ENCODE measurements at regions not wholly inside any gene's neighbourhood (a gene's known extent, or its start where the extent isn't known, plus 50 kb on each side); places are given as distances from the start of the nearest gene placed in this dataset.

DNA sequence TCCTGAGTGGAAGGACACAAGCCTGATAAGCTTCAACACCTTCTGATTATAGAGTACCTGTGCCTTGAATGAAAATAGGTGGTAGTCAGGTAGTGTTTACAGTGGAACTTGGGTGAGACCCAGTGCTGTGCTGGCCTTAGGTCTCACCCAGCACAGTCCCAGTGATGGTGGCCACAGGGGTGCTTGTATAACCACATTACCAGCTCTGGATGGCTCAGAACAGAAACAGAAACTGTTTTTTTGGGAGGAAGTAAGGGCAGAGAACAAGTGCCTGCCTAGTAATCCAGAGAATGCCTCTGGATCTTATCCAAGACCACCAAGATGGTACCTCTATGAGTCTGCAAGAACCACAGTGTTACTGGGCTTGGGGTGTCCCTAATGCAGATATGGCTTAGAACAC, 171.5 kb upstream of the DIPK2B start:
- no TSS peak for BruUV-seq (replicated peaks)
- ChIA-PET POLR2A (no interaction called here), CTCF (no interaction called here)
- H3K4me3 ChIP-seq (replicated peaks in 1 of 3; ENCODE audit: insufficient read depth in 1 of 3, low read depth in 1 of 3, low read length in 3 of 3): no peak overlapping the region
- no peaks in the 10 kb centered on the region for H4K20me1 ChIP-seq (replicated peaks; ENCODE audit: control insufficient read depth, extremely low read depth, insufficient read depth, low read length)
- no peak for FAIRE-seq
- dilution Hi-C loops (cut with MboI; ENCODE audit: extremely low pct_ligation_motif_present, low sequenced_read_pairs) (no loop called here), intact Hi-C loops (cut with micrococcal nuclease) (no loop called here)
- no peaks in the 10 kb centered on the region for H3K79me2 ChIP-seq (ENCODE audit: control insufficient read depth, insufficient read depth, low read length)
- no peak overlapping the region for H2AFZ ChIP-seq (ENCODE audit: low read depth, low read length)
- DNase-seq (ENCODE audit: low read depth, low spot score): no peak
- TF ChIP-seq, protein P1, sequence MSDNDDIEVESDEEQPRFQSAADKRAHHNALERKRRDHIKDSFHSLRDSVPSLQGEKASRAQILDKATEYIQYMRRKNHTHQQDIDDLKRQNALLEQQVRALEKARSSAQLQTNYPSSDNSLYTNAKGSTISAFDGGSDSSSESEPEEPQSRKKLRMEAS (IDR thresholded peaks at IDR 0.05; ENCODE audit: insufficient read depth, insufficient read length): no peak
- TF ChIP-seq POLR2A (IDR thresholded peaks at IDR 0.05; ENCODE audit: low read depth, low read length) (no peak), POLR2AphosphoS5 (IDR thresholded peaks at IDR 0.05; ENCODE audit: insufficient read depth, low read depth, low read length) (no peak), FOS (IDR thresholded peaks at IDR 0.05; ENCODE audit: borderline replicate concordance, insufficient read depth, low read length) (no peak), GATA2 (IDR thresholded peaks at IDR 0.05; ENCODE audit: insufficient read depth, insufficient read length, low read depth, low read length) (no peak), EZH2 (IDR thresholded peaks at IDR 0.05; ENCODE audit: borderline replicate concordance, low read depth, low read length, severe bottlenecking) (no peak)
- H3K9me1 ChIP-seq (replicated peaks; ENCODE audit: control insufficient read depth, extremely low read depth, insufficient read depth, low read length): no peaks in the 10 kb centered on the region
- H3K9ac ChIP-seq (replicated peaks; ENCODE audit: extremely low read depth, insufficient read depth, low read length): no peak overlapping the region
- H3K4me1 ChIP-seq (ENCODE audit: control insufficient read depth, extremely low read depth, insufficient read depth, low read length): no peaks in the 10 kb centered on the region
- no peaks in the 10 kb centered on the region for H3K9me3 ChIP-seq (replicated peaks; ENCODE audit: control insufficient read depth, insufficient read depth, low read length)
- H3K27me3 ChIP-seq (ENCODE audit: control insufficient read depth in 2 of 2, insufficient read depth in 2 of 2, low read length in 2 of 2): no peaks in the 10 kb centered on the region
- no peak overlapping the region for H3K27ac ChIP-seq (ENCODE audit: insufficient read depth, low read depth, low read length)
- no peak overlapping the region for H3K4me2 ChIP-seq (ENCODE audit: insufficient read depth, low read length)
- H3K36me3 ChIP-seq (ENCODE audit: control insufficient read depth in 2 of 2, extremely low read depth in 1 of 2, insufficient read depth in 2 of 2, low read length in 2 of 2): no peaks in the 10 kb centered on the region

DNA sequence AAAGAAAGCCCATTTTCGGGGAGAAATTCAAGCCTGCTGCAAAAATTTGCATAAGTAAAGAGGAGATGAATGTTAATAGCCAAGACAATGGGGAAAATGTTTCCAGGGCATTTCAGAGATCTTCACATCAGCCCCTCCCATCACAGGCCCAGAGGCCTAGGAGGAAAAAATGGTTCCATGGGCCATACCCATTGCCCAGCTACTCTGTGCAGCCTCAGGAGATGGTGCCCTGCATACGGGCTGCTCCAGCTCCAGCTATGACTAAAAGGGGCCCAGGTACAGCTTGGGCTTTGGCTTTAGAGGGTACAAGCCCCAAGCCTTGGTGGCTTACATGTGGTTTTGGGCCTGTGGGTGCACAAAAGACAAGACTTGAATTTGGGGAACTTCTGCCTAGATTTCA, 168.0 kb upstream of the DIPK2B start:
- H3K9me3 ChIP-seq (replicated peaks; ENCODE audit: control insufficient read depth, insufficient read depth, low read length): no peaks in the 10 kb centered on the region
- no peaks in the 10 kb centered on the region for H3K79me2 ChIP-seq (ENCODE audit: control insufficient read depth, insufficient read depth, low read length)
- no peak overlapping the region for H2AFZ ChIP-seq (ENCODE audit: low read depth, low read length)
- no peaks in the 10 kb centered on the region for H3K36me3 ChIP-seq (ENCODE audit: control insufficient read depth in 2 of 2, extremely low read depth in 1 of 2, insufficient read depth in 2 of 2, low read length in 2 of 2)
- H3K4me3 ChIP-seq (replicated peaks in 1 of 3; ENCODE audit: insufficient read depth in 1 of 3, low read depth in 1 of 3, low read length in 3 of 3): no peak overlapping the region
- intact Hi-C loops (cut with micrococcal nuclease): no loop called here
- no peak overlapping the region for H3K27ac ChIP-seq (ENCODE audit: insufficient read depth, low read depth, low read length)
- dilution Hi-C loops (cut with MboI; ENCODE audit: extremely low pct_ligation_motif_present, low sequenced_read_pairs): no loop called here
- H3K4me1 ChIP-seq (ENCODE audit: control insufficient read depth, extremely low read depth, insufficient read depth, low read length): no peaks in the 10 kb centered on the region
- H3K4me2 ChIP-seq (ENCODE audit: insufficient read depth, low read length): no peak overlapping the region
- no TSS peak for BruUV-seq (replicated peaks)
- DNase-seq (ENCODE audit: low read depth, low spot score) (no peak), FAIRE-seq (no peak)
- ChIA-PET POLR2A (no interaction called here), CTCF (no interaction called here)
- no peak for TF ChIP-seq JUN (IDR thresholded peaks at IDR 0.05; ENCODE audit: borderline replicate concordance, insufficient read depth, insufficient read length, low read depth)
- no peak for TF ChIP-seq EZH2 (IDR thresholded peaks at IDR 0.05; ENCODE audit: borderline replicate concordance, low read depth, low read length, severe bottlenecking)
- TF ChIP-seq, protein P1 (IDR thresholded peaks at IDR 0.05; ENCODE audit: insufficient read depth, insufficient read length): no peak
- no peak for TF ChIP-seq MYC (IDR thresholded peaks at IDR 0.05; ENCODE audit: low read depth, low read length)
- no peak for TF ChIP-seq POLR2A (IDR thresholded peaks at IDR 0.05; ENCODE audit: low read depth, low read length)
- no peak for TF ChIP-seq POLR2AphosphoS5 (IDR thresholded peaks at IDR 0.05; ENCODE audit: insufficient read depth, low read depth, low read length)
- no peak for TF ChIP-seq FOS (IDR thresholded peaks at IDR 0.05; ENCODE audit: borderline replicate concordance, insufficient read depth, low read length)
- TF ChIP-seq GATA2 (IDR thresholded peaks at IDR 0.05; ENCODE audit: insufficient read depth, insufficient read length, low read depth, low read length): no peak
- TF ChIP-seq, protein P2, sequence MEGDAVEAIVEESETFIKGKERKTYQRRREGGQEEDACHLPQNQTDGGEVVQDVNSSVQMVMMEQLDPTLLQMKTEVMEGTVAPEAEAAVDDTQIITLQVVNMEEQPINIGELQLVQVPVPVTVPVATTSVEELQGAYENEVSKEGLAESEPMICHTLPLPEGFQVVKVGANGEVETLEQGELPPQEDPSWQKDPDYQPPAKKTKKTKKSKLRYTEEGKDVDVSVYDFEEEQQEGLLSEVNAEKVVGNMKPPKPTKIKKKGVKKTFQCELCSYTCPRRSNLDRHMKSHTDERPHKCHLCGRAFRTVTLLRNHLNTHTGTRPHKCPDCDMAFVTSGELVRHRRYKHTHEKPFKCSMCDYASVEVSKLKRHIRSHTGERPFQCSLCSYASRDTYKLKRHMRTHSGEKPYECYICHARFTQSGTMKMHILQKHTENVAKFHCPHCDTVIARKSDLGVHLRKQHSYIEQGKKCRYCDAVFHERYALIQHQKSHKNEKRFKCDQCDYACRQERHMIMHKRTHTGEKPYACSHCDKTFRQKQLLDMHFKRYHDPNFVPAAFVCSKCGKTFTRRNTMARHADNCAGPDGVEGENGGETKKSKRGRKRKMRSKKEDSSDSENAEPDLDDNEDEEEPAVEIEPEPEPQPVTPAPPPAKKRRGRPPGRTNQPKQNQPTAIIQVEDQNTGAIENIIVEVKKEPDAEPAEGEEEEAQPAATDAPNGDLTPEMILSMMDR (IDR thresholded peaks at IDR 0.05; ENCODE audit: extremely low read depth in 1 of 2, insufficient read depth in 1 of 2, low read depth in 1 of 2, low read length in 2 of 2): no peak
- H4K20me1 ChIP-seq (replicated peaks; ENCODE audit: control insufficient read depth, extremely low read depth, insufficient read depth, low read length): no peaks in the 10 kb centered on the region
- no peak overlapping the region for H3K9ac ChIP-seq (replicated peaks; ENCODE audit: extremely low read depth, insufficient read depth, low read length)
- H3K9me1 ChIP-seq (replicated peaks; ENCODE audit: control insufficient read depth, extremely low read depth, insufficient read depth, low read length): no peaks in the 10 kb centered on the region
- H3K27me3 ChIP-seq (ENCODE audit: control insufficient read depth in 2 of 2, insufficient read depth in 2 of 2, low read length in 2 of 2): no peaks in the 10 kb centered on the region
